HEK293 (cell line): ENCODE measurements at regions not wholly inside any gene's neighbourhood (a gene's known extent, or its start where the extent isn't known, plus 50 kb on each side); places are given as distances from the start of the nearest gene placed in this dataset.

ENCODE experiments used
- CTCF ChIP-seq: fragments of 450-650 bp; formaldehyde crosslinking; IDR thresholded peaks from 2 replicates; pipeline ENCODE4 v1.5.1; 2016; ENCODE audit warnings: missing biosample characterization, missing genetic modification characterization
- HOXA7 ChIP-seq: sonication (generic); formaldehyde crosslinking; IDR thresholded peaks from 2 replicates; pipeline ENCODE4 v1.8.1; 2022; ENCODE audit warnings: missing genetic modification reagents, borderline replicate concordance
- KLF7 ChIP-seq: fragments of 450-650 bp; formaldehyde crosslinking; IDR thresholded peaks from 2 replicates; pipeline ENCODE4 v1.5.1; 2016; ENCODE audit warnings: missing biosample characterization, missing genetic modification characterization, borderline replicate concordance
- PRDM2 ChIP-seq: fragments of 450-650 bp; formaldehyde crosslinking; IDR thresholded peaks from 2 replicates; pipeline ENCODE4 v1.5.1; 2016; ENCODE audit warnings: missing biosample characterization, missing genetic modification characterization, borderline replicate concordance
- TCF7L2 ChIP-seq: IDR thresholded peaks from 2 replicates; pipeline ENCODE4 v1.6.1; 2011; ENCODE audit warnings: low read depth, mild to moderate bottlenecking, inconsistent platforms, low read length, moderate library complexity, borderline replicate concordance
- ZBTB21 ChIP-seq: fragments of 450-650 bp; formaldehyde crosslinking; IDR thresholded peaks from 2 replicates; pipeline ENCODE4 v1.5.1; 2017; ENCODE audit warnings: missing biosample characterization, missing genetic modification characterization
- ZBTB7A ChIP-seq: fragments of 450-650 bp; formaldehyde crosslinking; IDR thresholded peaks from 2 replicates; pipeline ENCODE4 v1.5.1; 2016; ENCODE audit warnings: low read depth, missing biosample characterization, missing genetic modification characterization
- ZBTB8A ChIP-seq: fragments of 450-650 bp; formaldehyde crosslinking; IDR thresholded peaks from 2 replicates; pipeline ENCODE4 v1.5.1; 2016; ENCODE audit warnings: missing biosample characterization, missing genetic modification characterization
- ZEB2 ChIP-seq: fragments of 450-650 bp; formaldehyde crosslinking; IDR thresholded peaks from 2 replicates; pipeline ENCODE4 v1.5.1; 2016; ENCODE audit warnings: missing biosample characterization, missing genetic modification characterization
- ZNF16 ChIP-seq: fragments of 450-650 bp; formaldehyde crosslinking; IDR thresholded peaks from 2 replicates; pipeline ENCODE4 v1.5.1; 2016; ENCODE audit warnings: low read depth, missing biosample characterization, missing genetic modification characterization
- ZNF248 ChIP-seq: fragments of 450-650 bp; formaldehyde crosslinking; IDR thresholded peaks from 2 replicates; pipeline ENCODE4 v1.5.1; 2017; ENCODE audit warnings: missing biosample characterization, missing genetic modification characterization
- ZNF362 ChIP-seq: fragments of 450-650 bp; formaldehyde crosslinking; IDR thresholded peaks from 2 replicates; pipeline ENCODE4 v1.5.1; 2016; ENCODE audit warnings: missing biosample characterization, missing genetic modification characterization
- ZNF629 ChIP-seq: fragments of 450-650 bp; formaldehyde crosslinking; IDR thresholded peaks from 2 replicates; pipeline ENCODE4 v1.5.1; 2017; ENCODE audit warnings: missing biosample characterization, missing genetic modification characterization

DNA sequence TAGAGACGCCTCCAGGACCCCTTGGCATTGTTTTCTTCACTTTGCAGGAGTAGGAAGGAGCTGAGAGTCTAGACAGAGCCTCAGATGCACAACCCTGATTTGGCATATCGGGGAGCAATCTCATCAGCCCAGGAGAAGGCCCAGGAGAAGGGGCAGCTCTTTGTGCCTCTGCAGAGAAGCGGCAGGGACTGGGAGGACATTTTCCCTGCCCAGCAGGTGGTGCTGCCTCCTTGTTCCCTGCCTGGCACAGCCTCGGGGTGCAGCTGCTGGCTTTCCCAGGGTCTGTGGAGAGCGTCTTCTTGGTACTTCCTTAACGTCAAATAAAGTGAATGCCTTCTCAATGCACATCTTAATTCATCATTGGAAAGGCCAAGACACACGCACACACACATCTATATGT lies 419.5 kb downstream of the TMEM121 start:
- TF ChIP-seq CTCF (tag by site-specific recombination) (no peak), ZBTB8A (no peak), ZNF629 (no peak), ZNF248 (tag by site-specific recombination) (no peak), PRDM2 (tag by site-specific recombination) (no peak), ZEB2 (tag by site-specific recombination) (no peak), KLF7 (tag by site-specific recombination) (no peak), ZNF16 (no peak), ZBTB7A (tag by site-specific recombination) (no peak), HOXA7 (CRISPR knock-in tag) (no peak), ZNF362 (tag by site-specific recombination) (no peak), TCF7L2 (no peak), ZBTB21 (tag by site-specific recombination) (no peak)
